ENCODE measurements at regions not wholly inside any gene's neighbourhood (a gene's known extent, or its start where the extent isn't known, plus 50 kb on each side); places are given as distances from the start of the nearest gene placed in this dataset.

- DNase-seq (ENCODE audit: low read depth) = no peak
Observed at GRCh38 chr2:60657673-60658072, 98.4 kb upstream of the PAPOLG start.

GRCh38 chr2:60659026-60659425, 97.0 kb upstream of the PAPOLG start:
- no peak for DNase-seq (ENCODE audit: low read depth)

- no peak for DNase-seq (ENCODE audit: low read depth)
Observed at GRCh38 chr2:60661073-60661738, 94.9 kb upstream of the PAPOLG start.

- DNase-seq (ENCODE audit: low read depth) = no peak
Observed at GRCh38 chr2:60662781-60663180, 93.3 kb upstream of the PAPOLG start.

- DNase-seq (ENCODE audit: low read depth) = no peak
Observed at GRCh38 chr2:60671966-60672365, 84.1 kb upstream of the PAPOLG start.

GRCh38 chr2:60674524-60675165, 81.4 kb upstream of the PAPOLG start:
- DNase-seq (ENCODE audit: low read depth) = peak; percentile 30

- no peak for DNase-seq (ENCODE audit: low read depth)
Observed at GRCh38 chr2:60675301-60675700, 80.8 kb upstream of the PAPOLG start.

- no peak for DNase-seq (ENCODE audit: low read depth)
Observed at GRCh38 chr2:60676706-60677330, 79.2 kb upstream of the PAPOLG start.

- DNase-seq (ENCODE audit: low read depth) = no peak
Observed at GRCh38 chr2:60677356-60677755, 78.7 kb upstream of the PAPOLG start.

- no peak for DNase-seq (ENCODE audit: low read depth)
Observed at GRCh38 chr2:60678551-60678950, 77.5 kb upstream of the PAPOLG start.

- no peak for DNase-seq (ENCODE audit: low read depth)
Observed at GRCh38 chr2:60679036-60679780, 76.9 kb upstream of the PAPOLG start.

- DNase-seq (ENCODE audit: low read depth) = no peak
Observed at GRCh38 chr2:60693551-60693950, 62.5 kb upstream of the PAPOLG start.

- DNase-seq (ENCODE audit: low read depth) = no peak
Observed at GRCh38 chr2:60695793-60696192, 60.3 kb upstream of the PAPOLG start.

GRCh38 chr2:60699617-60700016, 56.5 kb upstream of the PAPOLG start:
- no peak for DNase-seq (ENCODE audit: low read depth)

- DNase-seq (ENCODE audit: low read depth) = no peak
Observed at GRCh38 chr2:60706021-60706420, 50.0 kb upstream of the PAPOLG start.

Data from fibroblast of the conjunctiva (primary cell).